ENCODE measurements at regions not wholly inside any gene's neighbourhood (a gene's known extent, or its start where the extent isn't known, plus 50 kb on each side); places are given as distances from the start of the nearest gene placed in this dataset.

GRCh38 chrX:11970578-11971359, 167.5 kb upstream of the FRMPD4 start:
- TF ChIP-seq EP300 (IDR thresholded peaks at IDR 0.05) = no peak
- TF ChIP-seq POLR2AphosphoS5 (IDR thresholded peaks at IDR 0.05) = no peak
- no peak for TF ChIP-seq POLR2A (IDR thresholded peaks at IDR 0.05)

All from gastroesophageal sphincter (tissue), 2 donors.